SK-N-MC (cell line): ENCODE measurements at regions not wholly inside any gene's neighbourhood (a gene's known extent, or its start where the extent isn't known, plus 50 kb on each side); places are given as distances from the start of the nearest gene placed in this dataset.
A peak's percentile ranks its signal among the peaks of the same experiment; 100 is the strongest.

Source experiments
- DNase-seq: peaks from one replicate; pipeline ENCODE4 v3.0.0-alpha.2; 2011; ENCODE audit warnings: low read depth, low spot score
- H3K27ac ChIP-seq: fragments of 200-600 bp; sonication (generic); 2 replicates; pipeline ENCODE4 v1.5.1; 2016; ENCODE audit warnings: mixed run types
- H3K36me3 ChIP-seq: fragments of 200-600 bp; sonication (generic); 2 replicates; pipeline ENCODE4 v1.6.1; 2017; ENCODE audit warnings: antibody characterized with exemption, low read length, mixed read lengths; ENCODE audit not compliant: insufficient read depth
- H3K4me3 ChIP-seq: fragments of 200-600 bp; sonication (generic); 2 replicates; pipeline ENCODE4 v1.5.1; 2016
- H3K9ac ChIP-seq: fragments of 200-600 bp; sonication (generic); 2 replicates; pipeline ENCODE4 v1.8.0; 2017; ENCODE audit warnings: mixed run types, mixed read lengths; ENCODE audit not compliant: insufficient read length
- H3K9me3 ChIP-seq: fragments of 200-600 bp; sonication (generic); 2 replicates; pipeline ENCODE4 v1.6.1; 2017; ENCODE audit warnings: low read depth, mild to moderate bottlenecking, antibody characterized with exemption, low read length, moderate library complexity, mixed read lengths
- EZH2 ChIP-seq: fragments of 200-600 bp; sonication (generic); IDR thresholded peaks from one replicate; pipeline ENCODE4 v1.6.1; 2017; ENCODE audit warnings: antibody characterized with exemption
- FOXP2 ChIP-seq: optimal IDR thresholded peaks from 2 replicates; pipeline ENCODE3; 2011; ENCODE audit warnings: mild to moderate bottlenecking, moderate library complexity; ENCODE audit not compliant: insufficient read depth; ENCODE audit errors: extremely low read length, control extremely low read depth
- POLR2AphosphoS5 ChIP-seq: IDR thresholded peaks from 2 replicates; pipeline ENCODE4 v1.6.1; 2012; ENCODE audit warnings: mild to moderate bottlenecking, low read depth, low read length, borderline replicate concordance

DNA sequence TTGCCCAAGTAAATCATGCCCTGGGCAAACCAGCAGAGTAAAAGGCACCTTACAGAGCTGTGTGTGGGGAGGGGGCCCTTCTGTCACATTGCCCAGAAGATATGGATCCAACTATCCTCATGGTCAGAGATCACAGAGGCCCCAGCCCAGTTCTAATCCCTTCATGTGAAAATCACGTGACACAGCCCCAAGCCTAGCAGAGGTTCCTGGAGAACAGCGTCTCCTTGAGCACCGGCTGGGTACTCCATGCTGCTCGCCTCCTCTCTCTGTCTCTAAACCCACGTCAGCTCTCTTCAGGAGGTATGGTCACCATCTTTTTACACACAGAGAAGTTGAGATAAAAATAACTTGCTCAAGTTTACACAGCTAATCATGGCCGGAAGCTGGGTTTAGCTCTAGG lies 230.2 kb downstream of the ANKRD60 start:
- Histone ChIP-seq H3K9me3 (no peaks in the 10 kb centered on the region), H3K4me3 (no peak overlapping the region), H3K9ac (no peak overlapping the region), H3K27ac (no peak overlapping the region), H3K36me3 (no peaks in the 10 kb centered on the region)
- no peak for TF ChIP-seq POLR2AphosphoS5
- TF ChIP-seq FOXP2 = no peak
- no peak for TF ChIP-seq EZH2
- DNase-seq = no peak

DNA sequence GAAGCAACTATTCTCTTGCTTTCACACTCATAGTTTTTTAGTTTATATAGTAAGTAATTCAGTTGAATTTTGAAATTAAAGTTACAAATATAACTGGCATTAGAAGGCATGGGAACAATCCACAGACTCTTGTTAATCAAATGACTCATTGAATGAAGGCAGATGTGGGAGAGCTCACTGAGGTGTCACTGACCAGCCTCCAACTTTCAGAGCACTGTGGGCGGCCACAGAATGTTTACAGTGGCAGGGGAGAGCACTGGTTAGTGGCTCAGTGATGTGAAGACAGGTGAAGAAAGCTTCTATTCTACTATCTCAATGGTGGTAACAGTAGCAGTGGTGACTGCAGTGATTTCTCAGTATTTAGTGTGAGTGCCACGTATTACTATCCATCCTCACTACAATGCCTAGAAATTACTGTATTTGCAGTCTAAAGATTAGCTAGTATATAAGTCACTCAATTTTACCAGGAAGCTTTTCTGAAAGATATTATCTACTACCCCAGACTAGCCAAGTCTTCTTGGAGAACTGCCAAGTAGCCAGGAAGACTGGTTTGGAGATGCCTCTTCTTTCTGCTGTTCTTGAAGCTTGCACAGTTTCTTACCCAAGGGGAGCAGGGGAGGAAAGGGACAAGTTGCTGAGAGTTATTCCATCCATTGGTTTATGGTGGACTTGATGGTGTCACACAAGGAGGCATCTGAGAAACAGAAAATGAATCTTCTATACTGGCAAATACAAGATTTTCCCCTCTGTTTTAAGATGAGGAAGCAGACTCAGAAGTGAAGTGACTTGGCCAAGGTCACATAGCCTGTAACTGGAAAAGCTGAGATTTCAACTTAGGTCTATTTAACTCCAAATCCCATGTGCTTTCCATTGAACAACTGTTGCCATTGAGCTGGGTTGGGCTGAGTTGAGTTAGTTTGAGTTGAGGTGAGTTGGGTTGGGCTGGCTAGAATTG lies 231.2 kb downstream of the ANKRD60 start:
- Histone ChIP-seq H3K27ac (no peak overlapping the region), H3K36me3 (no peaks in the 10 kb centered on the region), H3K9me3 (no peaks in the 10 kb centered on the region), H3K9ac (no peak overlapping the region), H3K4me3 (no peak overlapping the region)
- TF ChIP-seq FOXP2 (no peak), EZH2 (no peak), POLR2AphosphoS5 (no peak)
- no peak for DNase-seq

DNA sequence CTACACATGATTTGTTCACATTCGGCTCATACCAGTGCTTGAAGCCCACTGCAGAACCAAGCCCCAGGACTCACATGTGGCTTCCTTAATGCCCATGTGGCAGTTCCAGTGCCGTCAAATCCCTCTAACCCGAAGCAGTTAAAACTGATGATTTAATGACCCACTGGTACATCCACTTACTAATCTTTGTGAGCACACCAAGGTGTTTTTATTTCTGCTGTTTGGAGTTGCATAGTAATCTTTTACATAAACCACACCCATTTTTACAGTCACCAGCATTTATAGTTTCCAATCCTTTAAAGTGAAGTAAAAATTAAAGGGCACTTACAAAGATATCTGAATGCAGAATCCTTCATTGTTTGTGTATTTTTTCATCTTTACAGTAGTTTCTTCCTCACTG lies 232.0 kb downstream of the ANKRD60 start:
- Histone ChIP-seq H3K36me3 (no peaks in the 10 kb centered on the region), H3K9me3 (no peaks in the 10 kb centered on the region), H3K27ac (no peak overlapping the region), H3K4me3 (no peak overlapping the region), H3K9ac (no peak overlapping the region)
- TF ChIP-seq FOXP2 (no peak), EZH2 (no peak), POLR2AphosphoS5 (no peak)
- DNase-seq = no peak

GRCh38 chr20:57995381-57995977 lies 233.0 kb downstream of the ANKRD60 start:
- H3K9me3 ChIP-seq = no peaks in the 10 kb centered on the region
- no peak overlapping the region for H3K4me3 ChIP-seq
- H3K36me3 ChIP-seq = no peaks in the 10 kb centered on the region
- H3K27ac ChIP-seq = no peak overlapping the region
- H3K9ac ChIP-seq = no peak overlapping the region
- TF ChIP-seq FOXP2 (no peak), POLR2AphosphoS5 (no peak), EZH2 (no peak)
- no peak for DNase-seq

DNA sequence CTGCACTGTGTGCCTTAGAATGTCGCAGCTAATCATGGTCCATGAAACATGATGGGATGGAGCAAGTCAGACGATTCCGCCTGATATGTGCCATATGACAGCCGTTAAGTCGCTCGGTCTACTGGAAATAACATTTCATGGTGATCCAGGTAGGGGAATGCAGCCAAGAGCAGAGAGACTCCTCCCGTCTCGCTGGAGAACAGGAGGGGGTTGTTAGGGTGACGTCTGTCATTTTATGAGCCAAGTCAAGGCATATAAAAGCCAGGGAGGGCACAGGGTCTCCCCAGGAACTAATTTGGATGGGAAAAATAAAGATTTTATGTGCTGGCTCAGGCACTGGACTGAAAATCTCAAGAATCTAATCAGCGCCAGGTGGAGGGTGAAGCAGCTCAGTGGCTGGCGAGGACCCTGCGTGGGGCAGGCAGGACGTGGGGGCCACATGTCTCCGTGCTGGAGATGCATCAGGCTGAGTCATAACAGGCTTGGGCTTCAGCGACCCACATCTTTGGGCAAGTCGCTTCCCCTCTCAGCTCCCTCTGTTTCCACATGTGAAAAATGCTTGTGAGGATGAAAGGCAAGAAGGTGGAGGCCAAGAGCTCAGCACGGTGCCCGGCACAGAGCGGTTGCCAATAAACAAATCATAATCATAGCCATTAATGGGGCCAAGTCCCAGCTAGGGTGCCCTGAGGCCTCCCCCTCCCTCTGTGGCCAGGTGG lies 234.6 kb downstream of the ANKRD60 start:
- TF ChIP-seq EZH2 (no peak), FOXP2 (no peak), POLR2AphosphoS5 (no peak)
- no peaks in the 10 kb centered on the region for H3K36me3 ChIP-seq
- H3K9me3 ChIP-seq = no peaks in the 10 kb centered on the region
- H3K27ac ChIP-seq = no peak overlapping the region
- DNase-seq = no peak
- H3K9ac ChIP-seq = no peak overlapping the region
- H3K4me3 ChIP-seq = no peak overlapping the region

GRCh38 chr20:57991211-57991881 lies 237.1 kb downstream of the ANKRD60 start:
- H3K9ac ChIP-seq = no peak overlapping the region
- TF ChIP-seq POLR2AphosphoS5 (no peak), EZH2 (no peak), FOXP2 (no peak)
- H3K9me3 ChIP-seq = no peaks in the 10 kb centered on the region
- H3K36me3 ChIP-seq = no peaks in the 10 kb centered on the region
- peak; percentile 28 for DNase-seq
- peak overlapping the region; percentile 33; the same call in 1 of the 2 replicates for H3K27ac ChIP-seq
- peak overlapping the region; percentile 51; the same call in 1 of the 2 replicates for H3K4me3 ChIP-seq

GRCh38 chr20:57990396-57990987 lies 238.0 kb downstream of the ANKRD60 start:
- Histone ChIP-seq H3K27ac (peak overlapping the region; percentile 33; the same call in 1 of the 2 replicates), H3K4me3 (peak overlapping the region; percentile 23; the same call in 1 of the 2 replicates), H3K9me3 (no peaks in the 10 kb centered on the region), H3K36me3 (no peaks in the 10 kb centered on the region), H3K9ac (no peak overlapping the region)
- no peak for DNase-seq
- no peak for TF ChIP-seq EZH2
- TF ChIP-seq POLR2AphosphoS5 = no peak
- no peak for TF ChIP-seq FOXP2
